Stimulated activated CD8-positive, alpha-beta memory T cell treated with anti-CD3 and anti-CD28 coated beads, Interleukin-7, amount 100 ng/mL, for 1 hour (primary cell): ENCODE measurements at regions not wholly inside any gene's neighbourhood (a gene's known extent, or its start where the extent isn't known, plus 50 kb on each side); places are given as distances from the start of the nearest gene placed in this dataset.
"Not testable (repeated sequence)": the region's sequence is repeated elsewhere in the genome, so short reads cannot be mapped to it uniquely, and the experiment has no call there.

Source experiments
- DNase-seq, 2 donors: peaks; one replicate each; pipeline ENCODE4 v3.0.0-alpha.2; 2020; ENCODE audit warnings: low read depth in 2 of 2

DNA sequence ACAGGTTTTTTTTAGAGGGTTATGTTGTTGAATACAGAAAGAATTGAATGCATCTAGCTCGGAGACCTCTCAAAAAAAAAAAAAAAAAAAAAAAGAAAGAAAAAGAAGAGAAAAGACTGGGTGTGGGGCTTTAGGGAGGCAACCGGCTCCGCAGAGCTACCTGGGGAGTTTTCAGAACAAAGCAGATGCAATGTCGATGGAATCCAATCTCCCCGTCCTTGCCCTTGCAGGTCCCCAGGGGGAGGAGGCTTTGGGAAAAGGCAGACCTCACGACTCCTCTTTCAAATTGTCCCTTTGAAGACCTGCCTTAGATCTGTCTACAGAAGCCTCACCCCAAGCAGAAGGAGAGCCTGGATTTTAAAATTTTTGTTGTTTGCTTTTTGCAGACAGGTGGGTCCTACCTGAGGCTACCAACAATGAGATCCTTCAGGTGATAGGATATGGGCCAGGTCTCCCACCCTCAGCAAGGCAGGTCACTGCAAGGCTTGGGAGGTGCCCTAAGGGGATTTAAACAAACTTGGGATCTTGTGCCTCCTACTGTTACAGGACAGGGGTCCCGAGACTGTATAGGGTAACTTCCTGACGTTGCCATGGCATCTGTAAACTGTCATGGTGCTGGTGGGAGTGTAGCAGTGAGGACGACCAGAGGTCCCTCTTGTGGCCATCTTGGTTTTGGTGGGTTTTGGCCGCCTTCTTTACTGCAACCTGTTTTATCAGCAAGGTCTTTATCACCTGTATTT lies 75.2 kb upstream of the PRKX start:
- DNase-seq: no peak

DNA sequence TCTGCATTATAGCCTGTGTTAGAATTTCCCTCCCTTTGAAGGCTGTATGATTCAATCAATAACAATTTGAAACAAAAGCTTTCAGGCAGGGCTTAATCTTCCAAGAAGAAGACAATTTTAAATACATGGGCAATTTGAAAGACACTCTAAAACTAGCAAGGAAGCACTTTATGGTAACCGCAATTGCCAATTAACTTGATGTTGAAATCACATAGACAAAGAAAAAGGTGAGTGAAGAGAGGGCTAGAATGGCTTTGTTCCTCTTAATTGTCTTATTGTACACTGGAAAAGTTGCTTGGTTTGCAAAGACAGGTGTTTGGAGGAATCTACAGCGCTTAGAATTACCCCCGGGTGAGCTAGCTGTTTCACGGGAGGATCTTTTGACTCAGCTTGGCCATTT lies 74.4 kb upstream of the PRKX start:
- DNase-seq: no peak

- DNase-seq: not testable (repeated sequence)
These were observed 72.4 kb upstream of the PRKX start for GRCh38 chrX:3785822-3786221.

DNA sequence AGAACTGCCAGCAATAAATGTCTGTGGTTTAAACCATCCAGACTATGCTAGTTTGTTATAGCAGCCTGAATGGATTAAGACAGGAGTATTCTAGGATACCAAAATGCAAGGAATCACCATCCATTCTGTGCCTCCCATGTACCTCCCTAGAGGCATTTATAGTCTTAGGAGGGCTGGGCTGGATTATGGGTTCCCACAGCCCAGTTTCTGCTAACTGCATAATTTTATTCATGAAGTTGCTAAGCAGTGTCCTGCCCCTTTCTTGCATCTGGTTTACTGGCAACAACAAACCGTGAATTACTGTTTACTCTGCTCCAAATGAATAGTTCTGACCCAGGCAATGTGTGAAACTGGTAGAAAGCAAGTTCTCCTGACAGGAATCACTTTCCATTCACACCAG lies 67.1 kb upstream of the PRKX start:
- DNase-seq: no peak

DNA sequence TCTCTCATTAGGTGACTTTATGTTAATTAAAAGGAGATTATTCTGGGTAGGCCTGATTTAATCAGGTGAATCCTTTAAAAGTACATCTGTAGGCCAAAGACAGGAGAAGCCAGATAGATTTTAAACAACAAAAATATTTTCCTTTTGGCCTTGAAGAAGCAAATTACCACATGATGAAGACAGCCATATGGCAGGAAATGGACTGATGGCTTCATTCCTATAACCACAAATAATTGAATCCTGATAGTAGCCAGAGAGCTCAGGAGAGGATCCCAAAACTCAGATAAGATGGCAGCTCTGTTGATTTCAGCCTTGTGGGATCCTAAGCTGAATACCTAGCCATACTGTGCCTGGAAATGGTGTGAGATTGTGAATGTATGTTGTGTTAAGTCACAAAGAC lies 66.1 kb upstream of the PRKX start:
- no peak for DNase-seq

DNA sequence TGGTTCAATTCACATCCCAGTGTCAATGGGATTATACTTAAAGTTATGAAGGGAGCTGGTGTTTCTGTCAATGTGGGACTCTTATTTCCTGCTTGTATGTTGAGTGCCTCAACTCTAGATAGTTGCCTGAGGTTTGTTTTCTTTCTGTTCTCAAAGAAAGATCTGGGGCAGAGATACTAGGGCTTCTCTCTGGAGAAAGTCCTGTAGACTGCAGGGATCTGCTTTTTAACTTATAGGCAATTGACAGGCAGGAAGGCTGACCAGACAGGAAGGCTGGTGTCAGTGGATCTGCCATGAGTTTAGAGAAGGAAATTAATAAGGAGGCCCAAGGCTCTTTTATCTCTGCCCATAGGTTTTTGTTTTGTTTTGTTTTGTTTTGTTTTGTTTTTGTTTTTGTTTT lies 64.0 kb upstream of the PRKX start:
- no peak for DNase-seq

DNA sequence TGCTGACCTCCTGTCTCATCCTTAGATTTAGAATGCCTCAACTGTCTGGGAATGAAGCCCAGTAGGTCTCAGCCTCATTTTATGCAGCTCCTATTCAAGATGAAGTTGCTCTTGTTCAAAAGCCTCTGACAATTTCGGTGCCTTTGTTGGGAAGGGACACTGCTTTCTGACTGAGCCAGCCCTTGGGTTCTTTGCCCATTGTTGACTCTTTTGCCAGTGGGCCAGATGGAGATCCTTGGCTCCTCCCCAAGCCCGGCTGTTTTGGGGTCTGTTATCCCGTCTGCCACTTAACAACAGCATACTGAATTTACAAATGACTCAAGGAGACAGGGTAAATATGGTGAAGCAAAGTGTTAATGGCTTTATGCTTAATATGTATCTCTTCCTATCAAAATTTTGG lies 58.3 kb upstream of the PRKX start:
- DNase-seq: no peak

DNA sequence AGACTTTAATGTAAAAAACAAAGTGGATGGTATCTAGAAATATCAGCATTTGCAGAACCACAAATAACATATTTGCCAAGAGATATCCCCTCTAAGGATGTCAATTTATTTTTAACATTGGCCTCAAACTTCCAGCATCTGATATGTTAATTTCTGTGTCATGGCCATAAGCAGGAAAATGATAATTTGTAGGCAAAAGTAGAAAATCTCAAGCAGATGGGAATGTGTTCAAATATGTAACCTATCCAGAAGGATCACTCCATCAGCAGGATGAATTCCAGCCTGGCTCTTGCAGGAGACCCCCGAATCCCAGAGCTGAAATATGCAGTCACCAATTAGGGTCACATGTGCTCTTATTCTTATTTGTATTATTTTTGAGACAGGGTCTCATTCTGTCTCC lies 55.4 kb upstream of the PRKX start:
- no peak for DNase-seq
